Spleen (tissue), 7 donors: ENCODE measurements at regions not wholly inside any gene's neighbourhood (a gene's known extent, or its start where the extent isn't known, plus 50 kb on each side); places are given as distances from the start of the nearest gene placed in this dataset.

Source experiments
- POLR2A ChIP-seq, 3 donors: fragments of 450-650 bp; IDR thresholded peaks; one replicate each; pipeline ENCODE4 v1.5.1; 2017; ENCODE audit warnings: antibody characterized with exemption in 3 of 3, mild to moderate bottlenecking in 1 of 3
- POLR2AphosphoS5 ChIP-seq, 3 donors: sonication (generic); formaldehyde crosslinking; IDR thresholded peaks; one replicate each; pipeline ENCODE4 v1.5.1; 2017; ENCODE audit warnings: antibody characterized with exemption in 3 of 3
- TF ChIP-seq, protein P1 (sequence below), 11 experiments: fragments of 200-600 bp in 7 of 11; fragments of 450-650 bp in 4 of 11; sonication (generic) in 4 of 11; IDR thresholded peaks in 8 of 11; conservative IDR thresholded peaks in 3 of 11; 1 replicate in 7 of 11; 2 replicates in 4 of 11; pipeline versions ENCODE4 v1.4.0 to v1.8.0; 2016 to 2021; ENCODE audit warnings: antibody characterized with exemption in 11 of 11, inconsistent platforms in 4 of 11, mild to moderate bottlenecking in 1 of 11
- donor health status: DM: no; HTN: no; CAD: no; lungs with moderate emphysema.
- donor health status: DM: no; HTN: no; CAD: no.
- donor health status: DM: no; HTN: no; CAD: no.

DNA sequence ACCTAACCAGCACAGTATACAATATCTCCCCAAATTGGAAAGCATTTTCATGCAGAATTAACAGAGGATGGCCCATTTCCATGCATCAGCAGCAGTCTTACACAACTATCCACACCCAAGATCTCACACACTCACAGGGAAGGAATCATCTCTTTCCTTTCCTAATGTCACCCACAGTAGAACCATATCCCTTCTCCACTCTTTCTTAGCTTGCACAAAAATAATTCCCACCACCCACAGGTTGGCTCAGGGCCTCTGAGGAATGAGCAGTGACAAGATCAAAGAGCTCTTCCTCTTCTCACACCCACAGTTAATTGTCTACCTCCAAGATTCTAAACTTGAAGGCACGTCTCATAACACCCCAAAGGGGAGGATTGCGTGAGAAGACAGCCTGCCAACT lies 217.7 kb upstream of the VEGFC start:
- TF ChIP-seq, protein P1, sequence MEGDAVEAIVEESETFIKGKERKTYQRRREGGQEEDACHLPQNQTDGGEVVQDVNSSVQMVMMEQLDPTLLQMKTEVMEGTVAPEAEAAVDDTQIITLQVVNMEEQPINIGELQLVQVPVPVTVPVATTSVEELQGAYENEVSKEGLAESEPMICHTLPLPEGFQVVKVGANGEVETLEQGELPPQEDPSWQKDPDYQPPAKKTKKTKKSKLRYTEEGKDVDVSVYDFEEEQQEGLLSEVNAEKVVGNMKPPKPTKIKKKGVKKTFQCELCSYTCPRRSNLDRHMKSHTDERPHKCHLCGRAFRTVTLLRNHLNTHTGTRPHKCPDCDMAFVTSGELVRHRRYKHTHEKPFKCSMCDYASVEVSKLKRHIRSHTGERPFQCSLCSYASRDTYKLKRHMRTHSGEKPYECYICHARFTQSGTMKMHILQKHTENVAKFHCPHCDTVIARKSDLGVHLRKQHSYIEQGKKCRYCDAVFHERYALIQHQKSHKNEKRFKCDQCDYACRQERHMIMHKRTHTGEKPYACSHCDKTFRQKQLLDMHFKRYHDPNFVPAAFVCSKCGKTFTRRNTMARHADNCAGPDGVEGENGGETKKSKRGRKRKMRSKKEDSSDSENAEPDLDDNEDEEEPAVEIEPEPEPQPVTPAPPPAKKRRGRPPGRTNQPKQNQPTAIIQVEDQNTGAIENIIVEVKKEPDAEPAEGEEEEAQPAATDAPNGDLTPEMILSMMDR (IDR thresholded peaks at IDR 0.05 in 8 of 11, conservative IDR thresholded peaks at IDR 0.05 in 3 of 11), result no peak
- TF ChIP-seq POLR2AphosphoS5 (IDR thresholded peaks at IDR 0.05) (no peak), POLR2A (IDR thresholded peaks at IDR 0.05) (no peak)
